OCI-LY7 (cell line): ENCODE measurements at regions not wholly inside any gene's neighbourhood (a gene's known extent, or its start where the extent isn't known, plus 50 kb on each side); places are given as distances from the start of the nearest gene placed in this dataset.

Experiments used
- BruUV-seq: library from RNA; stranded (reverse); fragments of 400-500 nt; replicated peaks from 2 replicates; lab custom pipeline; 2021; lab: Mats Ljungman, UMichigan
- CTCF ChIA-PET: fragments of 300-600 bp; sonication (Branson Sonifier 250); formaldehyde crosslinking; loops from one replicate; lab custom pipeline; 2022; ENCODE audit warnings: antibody characterized with exemption; ENCODE audit not compliant: unreplicated experiment; lab: Charles Lee
- POLR2A ChIA-PET: fragments of 300-600 bp; sonication (Branson Sonifier 250); formaldehyde crosslinking; loops from one replicate; lab custom pipeline; 2022; ENCODE audit warnings: antibody characterized with exemption; lab: Charles Lee
- DNase-seq: peaks from one replicate; pipeline ENCODE4 v3.0.0-alpha.2; 2015; ENCODE audit warnings: low spot score
- H2AFZ ChIP-seq: fragments of 200-600 bp; sonication (generic), shearing (Covaris generic); 2 replicates; pipeline ENCODE4 v1.6.1; 2014; ENCODE audit warnings: mild to moderate bottlenecking, antibody characterized with exemption, low read length, moderate library complexity
- H3K27ac ChIP-seq: fragments of 200-600 bp; sonication (generic); 2 replicates; pipeline ENCODE4 v1.5.1; 2014; ENCODE audit warnings: mixed run types, low read depth, mild to moderate bottlenecking, moderate library complexity, low read length, inconsistent platforms; ENCODE audit not compliant: poor library complexity, severe bottlenecking
- H3K36me3 ChIP-seq: fragments of 200-600 bp; sonication (generic); 2 replicates; pipeline ENCODE4 v1.6.1; 2014; ENCODE audit warnings: mild to moderate bottlenecking, antibody characterized with exemption, low read length, moderate library complexity, mixed read lengths; ENCODE audit not compliant: insufficient read depth
- H3K4me1 ChIP-seq: fragments of 200-600 bp; sonication (generic); 2 replicates; pipeline ENCODE4 v1.5.1; 2014; ENCODE audit warnings: mild to moderate bottlenecking, low read length; ENCODE audit not compliant: insufficient read depth, poor library complexity, severe bottlenecking
- H3K4me2 ChIP-seq: fragments of 200-600 bp; sonication (generic); 2 replicates; pipeline ENCODE4 v1.6.1; 2014; ENCODE audit warnings: mild to moderate bottlenecking, low read length
- H3K4me3 ChIP-seq: fragments of 200-600 bp; sonication (generic); 2 replicates; pipeline ENCODE4 v1.5.1; 2014; ENCODE audit warnings: mild to moderate bottlenecking, low read depth, low read length; ENCODE audit not compliant: poor library complexity, severe bottlenecking
- H3K79me2 ChIP-seq: fragments of 200-600 bp; sonication (generic); 2 replicates; pipeline ENCODE4 v1.6.1; 2016; ENCODE audit warnings: low read depth, mild to moderate bottlenecking, low read length, moderate library complexity, mixed read lengths; ENCODE audit not compliant: insufficient read depth
- H3K9me2 ChIP-seq: fragments of 200-600 bp; sonication (generic); 2 replicates; pipeline ENCODE4 v1.6.1; 2016; ENCODE audit warnings: mild to moderate bottlenecking, low read length, mixed read lengths; ENCODE audit not compliant: insufficient read depth
- H3K9me3 ChIP-seq: fragments of 200-600 bp; sonication (generic); 2 replicates; pipeline ENCODE4 v1.6.1; 2014; ENCODE audit warnings: mild to moderate bottlenecking, mixed run types, low read length, mixed read lengths
- H4K20me1 ChIP-seq: fragments of 200-600 bp; sonication (generic); 2 replicates; pipeline ENCODE4 v1.6.1; 2014; ENCODE audit warnings: mild to moderate bottlenecking, antibody characterized with exemption, low read length, moderate library complexity, mixed read lengths; ENCODE audit not compliant: insufficient read depth
- EZH2phosphoT487 ChIP-seq: fragments of 200-600 bp; sonication (generic); IDR thresholded peaks from 2 replicates; pipeline ENCODE4 v1.6.1; 2018; ENCODE audit warnings: low read depth, borderline replicate concordance, mild to moderate bottlenecking, mixed run types, antibody characterized with exemption, low read length, moderate library complexity, mixed read lengths
- intact Hi-C: fragments of 100-400 bp; cut with micrococcal nuclease; formaldehyde crosslinking; loops from one replicate; pipeline ENCODE4 v1.10.0; 2022; ENCODE audit not compliant: unreplicated experiment
- TF ChIP-seq, protein P1 (sequence below): fragments of 200-600 bp; sonication (generic); conservative IDR thresholded peaks from 2 replicates; pipeline ENCODE4 v1.5.1; 2014; ENCODE audit warnings: mild to moderate bottlenecking, antibody characterized with exemption, low read length, moderate library complexity, mixed read lengths

DNA sequence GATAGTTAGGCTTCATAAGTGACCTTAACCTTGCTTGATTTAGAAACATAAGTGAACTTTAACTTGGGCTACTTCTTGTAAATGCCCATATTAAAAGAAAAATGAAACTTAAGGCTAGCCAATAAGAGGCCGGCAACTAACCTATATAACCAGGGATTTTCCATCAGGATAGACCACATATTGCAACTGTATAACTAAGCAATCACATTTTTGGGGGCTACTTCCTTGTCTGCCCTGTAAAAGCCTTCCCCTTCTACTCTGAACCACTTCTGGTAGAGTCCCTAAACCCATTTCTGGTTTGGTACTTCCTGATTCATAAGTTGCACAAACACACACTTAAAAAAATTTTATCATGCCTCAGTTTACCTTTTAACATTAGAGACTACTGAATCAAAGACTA lies 150.9 kb upstream of the UBE2E2 start:
- no peaks in the 10 kb centered on the region for H3K4me1 ChIP-seq
- intact Hi-C loops = no loop called here
- no TSS peak for BruUV-seq
- H3K36me3 ChIP-seq = no peaks in the 10 kb centered on the region
- H3K4me3 ChIP-seq = no peak overlapping the region
- H2AFZ ChIP-seq = no peak overlapping the region
- ChIA-PET CTCF (no interaction called here), POLR2A (no interaction called here)
- H4K20me1 ChIP-seq = no peaks in the 10 kb centered on the region
- no peaks in the 10 kb centered on the region for H3K79me2 ChIP-seq
- no peak for DNase-seq
- H3K27ac ChIP-seq = no peak overlapping the region
- TF ChIP-seq, protein P1, sequence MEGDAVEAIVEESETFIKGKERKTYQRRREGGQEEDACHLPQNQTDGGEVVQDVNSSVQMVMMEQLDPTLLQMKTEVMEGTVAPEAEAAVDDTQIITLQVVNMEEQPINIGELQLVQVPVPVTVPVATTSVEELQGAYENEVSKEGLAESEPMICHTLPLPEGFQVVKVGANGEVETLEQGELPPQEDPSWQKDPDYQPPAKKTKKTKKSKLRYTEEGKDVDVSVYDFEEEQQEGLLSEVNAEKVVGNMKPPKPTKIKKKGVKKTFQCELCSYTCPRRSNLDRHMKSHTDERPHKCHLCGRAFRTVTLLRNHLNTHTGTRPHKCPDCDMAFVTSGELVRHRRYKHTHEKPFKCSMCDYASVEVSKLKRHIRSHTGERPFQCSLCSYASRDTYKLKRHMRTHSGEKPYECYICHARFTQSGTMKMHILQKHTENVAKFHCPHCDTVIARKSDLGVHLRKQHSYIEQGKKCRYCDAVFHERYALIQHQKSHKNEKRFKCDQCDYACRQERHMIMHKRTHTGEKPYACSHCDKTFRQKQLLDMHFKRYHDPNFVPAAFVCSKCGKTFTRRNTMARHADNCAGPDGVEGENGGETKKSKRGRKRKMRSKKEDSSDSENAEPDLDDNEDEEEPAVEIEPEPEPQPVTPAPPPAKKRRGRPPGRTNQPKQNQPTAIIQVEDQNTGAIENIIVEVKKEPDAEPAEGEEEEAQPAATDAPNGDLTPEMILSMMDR = no peak
- TF ChIP-seq EZH2phosphoT487 = no peak
- H3K4me2 ChIP-seq = no peak overlapping the region
- no peaks in the 10 kb centered on the region for H3K9me2 ChIP-seq
- peaks cover under 1% of the 10 kb centered on the region; the same call in 1 of the 2 replicates for H3K9me3 ChIP-seq

DNA sequence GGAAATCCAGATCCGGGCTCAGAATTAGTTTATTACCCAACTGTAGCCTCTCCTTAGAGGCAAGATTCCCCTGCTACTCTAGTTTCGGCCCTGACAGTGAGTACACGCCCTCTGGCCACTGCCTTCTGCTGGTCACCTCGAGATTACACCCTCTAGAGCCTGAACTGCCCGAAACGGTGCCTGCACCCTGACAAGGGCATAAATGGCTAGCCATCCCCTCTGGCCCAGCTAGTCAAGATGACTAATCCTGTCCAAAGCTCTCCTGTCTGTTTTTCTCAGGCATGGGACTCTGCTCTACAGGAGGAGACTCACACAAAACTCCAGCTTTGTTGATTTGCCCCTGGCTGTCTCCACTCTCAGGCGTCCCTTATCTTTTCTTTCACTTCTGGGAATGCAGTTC lies 150.5 kb upstream of the UBE2E2 start:
- no TSS peak for BruUV-seq
- POLR2A ChIA-PET = interaction anchor here (0.6 kb wide), 1 partner anchor 23 kb away, joined by 3 read pairs; no protein-coding TSS in a partner anchor

DNA sequence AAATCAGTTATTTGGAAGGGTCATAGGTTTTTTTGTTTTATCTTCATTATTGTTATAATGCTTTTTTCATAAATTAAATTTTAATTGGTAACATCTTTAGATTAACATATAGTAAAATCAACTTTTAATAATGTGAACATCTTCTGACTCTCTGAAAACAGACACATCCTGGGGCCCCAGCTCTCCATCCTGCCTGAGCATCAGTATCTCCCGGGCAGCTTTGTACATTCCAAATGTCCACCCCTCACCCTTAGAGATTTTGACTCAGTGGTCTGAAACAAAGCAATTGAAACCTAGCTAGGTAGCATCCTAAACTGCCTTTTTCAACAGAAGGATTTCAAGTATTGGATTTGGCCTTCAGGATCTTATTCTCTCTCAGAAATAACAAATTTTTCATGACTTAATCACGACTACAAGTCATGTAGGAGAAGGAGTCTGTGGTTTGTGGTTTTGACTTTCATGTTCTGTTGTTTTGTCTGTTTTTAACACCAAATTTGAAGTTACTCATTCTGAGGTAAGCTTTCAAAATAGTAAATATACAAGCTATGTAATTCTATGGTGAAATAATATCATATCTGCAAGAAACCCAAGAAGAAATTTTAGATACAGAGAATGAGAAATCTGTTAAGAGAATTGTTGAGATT lies 147.3 kb upstream of the UBE2E2 start:
- no peak overlapping the region for H3K4me2 ChIP-seq
- H2AFZ ChIP-seq = no peak overlapping the region
- H3K36me3 ChIP-seq = no peaks in the 10 kb centered on the region
- H3K4me1 ChIP-seq = no peaks in the 10 kb centered on the region
- no peak for TF ChIP-seq EZH2phosphoT487
- TF ChIP-seq, protein P1 = no peak
- H3K4me3 ChIP-seq = no peak overlapping the region
- intact Hi-C loops = no loop called here
- H3K79me2 ChIP-seq = no peaks in the 10 kb centered on the region
- no peaks in the 10 kb centered on the region for H3K9me3 ChIP-seq
- BruUV-seq = no TSS peak
- DNase-seq = no peak
- H3K27ac ChIP-seq = no peak overlapping the region
- ChIA-PET POLR2A (interaction anchor here (0.6 kb wide), 1 partner anchor 709 kb away, joined by 4 read pairs; no protein-coding TSS in a partner anchor), CTCF (no interaction called here)
- H3K9me2 ChIP-seq = no peaks in the 10 kb centered on the region
- no peaks in the 10 kb centered on the region for H4K20me1 ChIP-seq

More for the DNA sequence above, 150.5 kb upstream of the UBE2E2 start:
- Histone ChIP-seq H3K4me2 (no peak overlapping the region), H4K20me1 (no peaks in the 10 kb centered on the region), H2AFZ (no peak overlapping the region), H3K79me2 (no peaks in the 10 kb centered on the region), H3K4me3 (no peak overlapping the region), H3K9me3 (no peaks in the 10 kb centered on the region), H3K4me1 (no peaks in the 10 kb centered on the region), H3K9me2 (no peaks in the 10 kb centered on the region), H3K27ac (no peak overlapping the region), H3K36me3 (no peaks in the 10 kb centered on the region)
- intact Hi-C loops = no loop called here
- TF ChIP-seq, protein P1 = no peak
- no peak for TF ChIP-seq EZH2phosphoT487
- CTCF ChIA-PET = no interaction called here
- no peak for DNase-seq
